ENCODE measurements at regions not wholly inside any gene's neighbourhood (a gene's known extent, or its start where the extent isn't known, plus 50 kb on each side); places are given as distances from the start of the nearest gene placed in this dataset.

- Histone ChIP-seq H3K4me3 (no peak overlapping the region), H3K4me1 (no peaks in the 10 kb centered on the region), H3K27ac (no peak overlapping the region), H3K9me3 (no peaks in the 10 kb centered on the region), H3K27me3 (no peaks in the 10 kb centered on the region), H3K36me3 (ENCODE audit: low read depth, missing control alignments) (no peaks in the 10 kb centered on the region)
- DNase-seq = peak; percentile 1
- WGBS, 2 donors = 83 to 100% methylated on average over 1 to 2 of the region's 2 CpGs
- intact Hi-C loops (cut with DNase I; ENCODE audit: low total_unique reads) = no loop called here
- TF ChIP-seq POLR2A (IDR thresholded peaks at IDR 0.05) (no peak), CTCF (IDR thresholded peaks at IDR 0.05) (no peak)
Measured at GRCh38 chr2:237199577-237199976, 113.9 kb downstream of the COPS8 start.

- Histone ChIP-seq H3K4me3 (no peak overlapping the region), H3K4me1 (no peaks in the 10 kb centered on the region), H3K27me3 (no peaks in the 10 kb centered on the region), H3K36me3 (ENCODE audit: low read depth, missing control alignments) (no peaks in the 10 kb centered on the region), H3K9me3 (no peaks in the 10 kb centered on the region), H3K27ac (no peak overlapping the region)
- TF ChIP-seq POLR2A (IDR thresholded peaks at IDR 0.05) (no peak), CTCF (IDR thresholded peaks at IDR 0.05) (no peak)
- intact Hi-C loops (cut with DNase I; ENCODE audit: low total_unique reads) = no loop called here
- 94 to 100% methylated on average over 4 to 7 of the region's 7 CpGs for WGBS, 2 donors
- peak; percentile 2 for DNase-seq
Measured at GRCh38 chr2:237200462-237200861, 114.8 kb downstream of the COPS8 start.

- intact Hi-C loops (cut with DNase I; ENCODE audit: low total_unique reads) = no loop called here
- Histone ChIP-seq H3K27ac (no peak overlapping the region), H3K4me1 (no peaks in the 10 kb centered on the region), H3K27me3 (no peaks in the 10 kb centered on the region), H3K4me3 (no peak overlapping the region), H3K36me3 (ENCODE audit: low read depth, missing control alignments) (no peaks in the 10 kb centered on the region), H3K9me3 (no peaks in the 10 kb centered on the region)
- peak; percentile 9 for DNase-seq
- TF ChIP-seq CTCF (IDR thresholded peaks at IDR 0.05) (no peak), POLR2A (IDR thresholded peaks at IDR 0.05) (no peak)
- 78 to 84% methylated on average over 14 of the region's 14 CpGs for WGBS, 2 donors
Measured at GRCh38 chr2:237201461-237202287, 116.0 kb downstream of the COPS8 start.

- 88 to 94% methylated on average over 12 to 13 of the region's 13 CpGs for WGBS, 2 donors
- intact Hi-C loops (cut with DNase I; ENCODE audit: low total_unique reads) = no loop called here
- DNase-seq = peak; percentile 3
- H3K27ac ChIP-seq = no peak overlapping the region
- H3K36me3 ChIP-seq (ENCODE audit: low read depth, missing control alignments) = no peaks in the 10 kb centered on the region
- H3K27me3 ChIP-seq = no peaks in the 10 kb centered on the region
- H3K4me1 ChIP-seq = no peaks in the 10 kb centered on the region
- H3K9me3 ChIP-seq = no peaks in the 10 kb centered on the region
- TF ChIP-seq CTCF (IDR thresholded peaks at IDR 0.05) (no peak), POLR2A (IDR thresholded peaks at IDR 0.05) (no peak)
- no peak overlapping the region for H3K4me3 ChIP-seq
Measured at GRCh38 chr2:237202288-237203030, 116.8 kb downstream of the COPS8 start.
